ENCODE measurements at regions not wholly inside any gene's neighbourhood (a gene's known extent, or its start where the extent isn't known, plus 50 kb on each side); places are given as distances from the start of the nearest gene placed in this dataset.

- TF ChIP-seq TAF1 (IDR thresholded peaks at IDR 0.05; ENCODE audit: low read depth) (no peak), YY1 (IDR thresholded peaks at IDR 0.05; ENCODE audit: low read depth) (no peak), TEAD4 (IDR thresholded peaks at IDR 0.05) (no peak)
Observed at GRCh38 chr14:26738571-26738970, 140.7 kb upstream of the NOVA1 start.

GRCh38 chr14:26741711-26742212 is 143.9 kb upstream of the NOVA1 start:
- TF ChIP-seq ZBTB7A (IDR thresholded peaks at IDR 0.05; ENCODE audit: low read depth) (no peak), CREB1 (IDR thresholded peaks at IDR 0.05; ENCODE audit: low read depth) (no peak), EP300 (IDR thresholded peaks at IDR 0.05; ENCODE audit: borderline replicate concordance) (no peak), RAD21 (IDR thresholded peaks at IDR 0.05; ENCODE audit: low read depth) (no peak), YY1 (IDR thresholded peaks at IDR 0.05; ENCODE audit: low read depth) (no peak), MAX (IDR thresholded peaks at IDR 0.05) (no peak), REST (IDR thresholded peaks at IDR 0.05; ENCODE audit: low read depth) (no peak), TAF1 (IDR thresholded peaks at IDR 0.05; ENCODE audit: low read depth) (no peak), TEAD4 (IDR thresholded peaks at IDR 0.05) (no peak), EGR1 (IDR thresholded peaks at IDR 0.05) (no peak)

GRCh38 chr14:26743284-26743683 is 145.5 kb upstream of the NOVA1 start:
- no peak for TF ChIP-seq EGR1 (IDR thresholded peaks at IDR 0.05)
- no peak for TF ChIP-seq CREB1 (IDR thresholded peaks at IDR 0.05; ENCODE audit: low read depth)
- TF ChIP-seq USF1 (IDR thresholded peaks at IDR 0.05) = no peak
- no peak for TF ChIP-seq TAF1 (IDR thresholded peaks at IDR 0.05; ENCODE audit: low read depth)
- no peak for TF ChIP-seq EP300 (IDR thresholded peaks at IDR 0.05; ENCODE audit: borderline replicate concordance)
- no peak for TF ChIP-seq MAX (IDR thresholded peaks at IDR 0.05)
- TF ChIP-seq TEAD4 (IDR thresholded peaks at IDR 0.05) = no peak
- TF ChIP-seq CEBPB (IDR thresholded peaks at IDR 0.05) = no peak
- no peak for TF ChIP-seq YY1 (IDR thresholded peaks at IDR 0.05; ENCODE audit: low read depth)

GRCh38 chr14:26744903-26745302 is 147.1 kb upstream of the NOVA1 start:
- TF ChIP-seq EP300 (IDR thresholded peaks at IDR 0.05; ENCODE audit: borderline replicate concordance) (no peak), YY1 (IDR thresholded peaks at IDR 0.05; ENCODE audit: low read depth) (no peak)

GRCh38 chr14:26761532-26761931 is 163.7 kb upstream of the NOVA1 start:
- no peak for TF ChIP-seq MAX (IDR thresholded peaks at IDR 0.05)
- no peak for TF ChIP-seq EGR1 (IDR thresholded peaks at IDR 0.05)
- no peak for TF ChIP-seq YY1 (IDR thresholded peaks at IDR 0.05; ENCODE audit: low read depth)
- no peak for TF ChIP-seq REST (IDR thresholded peaks at IDR 0.05; ENCODE audit: low read depth)
- no peak for TF ChIP-seq CEBPB (IDR thresholded peaks at IDR 0.05)
- no peak for TF ChIP-seq RAD21 (IDR thresholded peaks at IDR 0.05; ENCODE audit: low read depth)
- no peak for TF ChIP-seq EP300 (IDR thresholded peaks at IDR 0.05; ENCODE audit: borderline replicate concordance)
- TF ChIP-seq TAF1 (IDR thresholded peaks at IDR 0.05; ENCODE audit: low read depth) = no peak
- no peak for TF ChIP-seq FOXM1 (IDR thresholded peaks at IDR 0.05; ENCODE audit: borderline replicate concordance, low read depth)
- TF ChIP-seq TEAD4 (IDR thresholded peaks at IDR 0.05) = no peak
- no peak for TF ChIP-seq CREB1 (IDR thresholded peaks at IDR 0.05; ENCODE audit: low read depth)
- TF ChIP-seq TCF12 (IDR thresholded peaks at IDR 0.05; ENCODE audit: low read depth) = no peak
- no peak for TF ChIP-seq ZBTB7A (IDR thresholded peaks at IDR 0.05; ENCODE audit: low read depth)

GRCh38 chr14:26765301-26765700 is 167.5 kb upstream of the NOVA1 start:
- TF ChIP-seq USF1 (IDR thresholded peaks at IDR 0.05) (no peak), MAX (IDR thresholded peaks at IDR 0.05) (no peak), RAD21 (IDR thresholded peaks at IDR 0.05; ENCODE audit: low read depth) (no peak), YY1 (IDR thresholded peaks at IDR 0.05; ENCODE audit: low read depth) (no peak)
